Activated CD8-positive, alpha-beta memory T cell treated with anti-CD3 and anti-CD28 coated beads for 24 hours (primary cell): ENCODE measurements at regions not wholly inside any gene's neighbourhood (a gene's known extent, or its start where the extent isn't known, plus 50 kb on each side); places are given as distances from the start of the nearest gene placed in this dataset.

Experiments used
- DNase-seq: peaks from one replicate; pipeline ENCODE4 v3.0.0-alpha.2; 2020

- no peak for DNase-seq
Observed at GRCh38 chr4:3852711-3853110, 86.5 kb downstream of the ADRA2C start.

GRCh38 chr4:3853388-3854035 is 87.3 kb downstream of the ADRA2C start:
- DNase-seq, result no peak

- DNase-seq, result no peak
Observed at GRCh38 chr4:3854661-3855060, 88.5 kb downstream of the ADRA2C start.

GRCh38 chr4:3855646-3856045 is 89.5 kb downstream of the ADRA2C start:
- no peak for DNase-seq

- DNase-seq, result no peak
Observed at GRCh38 chr4:3856604-3857204, 90.5 kb downstream of the ADRA2C start.

GRCh38 chr4:3857269-3857926 is 91.2 kb downstream of the ADRA2C start:
- no peak for DNase-seq

- DNase-seq, result no peak
Observed at GRCh38 chr4:3858046-3858730, 92.0 kb downstream of the ADRA2C start.

GRCh38 chr4:3858765-3859388 is 92.7 kb downstream of the ADRA2C start:
- no peak for DNase-seq

GRCh38 chr4:3859571-3859970 is 93.4 kb downstream of the ADRA2C start:
- no peak for DNase-seq

GRCh38 chr4:3860061-3860912 is 94.1 kb downstream of the ADRA2C start:
- no peak for DNase-seq

GRCh38 chr4:3860913-3861636 is 94.9 kb downstream of the ADRA2C start:
- DNase-seq, result no peak

- no peak for DNase-seq
Observed at GRCh38 chr4:3861720-3862639, 95.8 kb downstream of the ADRA2C start.

- no peak for DNase-seq
Observed at GRCh38 chr4:3862640-3863420, 96.6 kb downstream of the ADRA2C start.

GRCh38 chr4:3863841-3864741 is 97.9 kb downstream of the ADRA2C start:
- DNase-seq, result no peak

GRCh38 chr4:3864742-3865721 is 98.8 kb downstream of the ADRA2C start:
- no peak for DNase-seq

- DNase-seq, result no peak
Observed at GRCh38 chr4:3865986-3866812, 100.0 kb downstream of the ADRA2C start.

- DNase-seq, result no peak
Observed at GRCh38 chr4:3866813-3867129, 100.6 kb downstream of the ADRA2C start.
